B cell (primary cell): ENCODE measurements at regions not wholly inside any gene's neighbourhood (a gene's known extent, or its start where the extent isn't known, plus 50 kb on each side); places are given as distances from the start of the nearest gene placed in this dataset.

Experiments
- ATAC-seq: fragments of 200-7000 bp; cut with Tn5 transposase; one replicate; pipeline ENCODE4 v1.10.0; 2021; ENCODE audit warnings: low read depth, mild to moderate bottlenecking, moderate number of reproducible peaks, moderate library complexity
- CTCF ChIA-PET: fragments of 350-600 bp; sonication (Branson Sonifier 250); formaldehyde crosslinking; loops from one replicate; lab custom pipeline; 2021; ENCODE audit warnings: antibody characterized with exemption, inconsistent platforms; lab: Charles Lee
- POLR2A ChIA-PET: fragments of 350-600 bp; sonication (Branson Sonifier 250); formaldehyde crosslinking; loops from one replicate; lab custom pipeline; 2021; ENCODE audit warnings: antibody characterized with exemption; lab: Charles Lee
- DNase-seq: peaks from one replicate; pipeline ENCODE4 v3.0.0; 2013
- H2AFZ ChIP-seq: 2 replicates; pipeline ENCODE4 v1.6.1; 2012; ENCODE audit warnings: mild to moderate bottlenecking, low read depth, low read length; ENCODE audit not compliant: insufficient read depth, poor library complexity, severe bottlenecking
- H3K27ac ChIP-seq, 2 donors: 1 replicate in 1 of 2; 2 replicates in 1 of 2; pipeline ENCODE4 v1.5.1; 2012 to 2013; ENCODE audit warnings: low read length in 2 of 2, mild to moderate bottlenecking in 2 of 2, moderate library complexity in 1 of 2
- H3K27me3 ChIP-seq, 4 experiments: fragments of 200-600 bp in 1 of 4; sonication (generic) in 1 of 4; replicated peaks in 1 of 4; 1 replicate in 2 of 4; 2 replicates in 2 of 4; pipeline versions ENCODE4 v1.6.1 to v1.7.0; 2013 to 2016; ENCODE audit warnings: low read length in 3 of 4, mild to moderate bottlenecking in 2 of 4, mixed read lengths in 1 of 4, moderate library complexity in 1 of 4; ENCODE audit not compliant: insufficient read depth in 4 of 4, control insufficient read depth in 3 of 4; ENCODE audit errors: control extremely low read depth in 1 of 4
- H3K36me3 ChIP-seq, 2 experiments: replicated peaks in 1 of 2; 1 replicate in 1 of 2; 2 replicates in 1 of 2; pipeline versions ENCODE4 v1.6.1 to v1.7.1; 2013; ENCODE audit warnings: low read length in 1 of 2; ENCODE audit not compliant: insufficient read depth in 2 of 2, control insufficient read depth in 1 of 2; ENCODE audit errors: control extremely low read depth in 1 of 2, extremely low read depth in 1 of 2
- H3K4me1 ChIP-seq, 2 donors: fragments of 200-600 bp in 1 of 2; sonication (generic) in 1 of 2; 1 replicate in 1 of 2; 2 replicates in 1 of 2; pipeline versions ENCODE4 v1.5.1 to v1.6.1; 2013 to 2017; ENCODE audit warnings: low read length in 2 of 2; ENCODE audit not compliant: control insufficient read depth in 2 of 2, insufficient read depth in 2 of 2
- H3K4me2 ChIP-seq: replicated peaks from 2 replicates; pipeline ENCODE3; 2012; ENCODE audit warnings: mild to moderate bottlenecking, low read depth, low read length; ENCODE audit not compliant: poor library complexity, severe bottlenecking
- H3K4me3 ChIP-seq, 5 experiments: fragments of 200-600 bp in 1 of 5; sonication (generic) in 1 of 5; 1 replicate in 3 of 5; 2 replicates in 2 of 5; pipeline versions ENCODE4 v1.5.1 to v1.7.0; 2011 to 2016; ENCODE audit warnings: low read length in 4 of 5, mild to moderate bottlenecking in 4 of 5, low read depth in 2 of 5, control low read depth in 1 of 5, moderate library complexity in 1 of 5; ENCODE audit not compliant: insufficient read depth in 1 of 5; ENCODE audit errors: control extremely low read depth in 1 of 5, extremely low read depth in 1 of 5
- H3K79me2 ChIP-seq: fragments of 200-600 bp; sonication (generic); one replicate; pipeline ENCODE4 v1.6.0; 2016; ENCODE audit warnings: low read length; ENCODE audit not compliant: control insufficient read depth, insufficient read depth
- H3K9ac ChIP-seq: fragments of 200-600 bp; sonication (generic); 2 replicates; pipeline ENCODE4 v1.6.1; 2017; ENCODE audit warnings: mild to moderate bottlenecking, low read length, moderate library complexity
- H3K9me3 ChIP-seq, 3 donors: one replicate each; pipeline versions ENCODE4 v1.6.1 to v1.7.1; 2013; ENCODE audit warnings: low read length in 2 of 3; ENCODE audit not compliant: control insufficient read depth in 2 of 3, insufficient read depth in 1 of 3; ENCODE audit errors: control extremely low read depth in 1 of 3
- H4K20me1 ChIP-seq: 2 replicates; pipeline ENCODE4 v1.6.0; 2012; ENCODE audit warnings: mild to moderate bottlenecking, low read length; ENCODE audit not compliant: insufficient read depth, control insufficient read depth, poor library complexity, severe bottlenecking
- H3K27ac Mint-ChIP-seq: one replicate; pipeline ENCODE4 v1.8.0; 2021; ENCODE audit warnings: mixed read lengths
- H3K27me3 Mint-ChIP-seq: one replicate; pipeline ENCODE4 v1.8.0; 2021; ENCODE audit warnings: mixed read lengths
- H3K4me1 Mint-ChIP-seq: one replicate; pipeline ENCODE4 v1.8.0; 2021; ENCODE audit warnings: mixed read lengths
- H3K4me3 Mint-ChIP-seq: one replicate; pipeline ENCODE4 v1.8.0; 2021; ENCODE audit warnings: mixed read lengths
- H3K9me3 Mint-ChIP-seq: one replicate; pipeline ENCODE4 v1.8.0; 2022; ENCODE audit warnings: mixed read lengths; ENCODE audit not compliant: insufficient read depth
- CTCF ChIP-seq: fragments of 200-600 bp; IDR thresholded peaks from one replicate; pipeline ENCODE4 v1.8.0; 2022; ENCODE audit warnings: antibody characterized with exemption, mild to moderate bottlenecking
- EZH2 ChIP-seq: IDR thresholded peaks from 2 replicates; pipeline ENCODE4 v1.6.1; 2012; ENCODE audit warnings: borderline replicate concordance, low read depth, mild to moderate bottlenecking, moderate library complexity, low read length; ENCODE audit not compliant: insufficient read depth, poor library complexity, severe bottlenecking
- WGBS: methylation state at CpG from one replicate; pipeline ENCODE4 v1.1.5; 2013; ENCODE audit warnings: missing lambda C conversion rate; ENCODE audit not compliant: insufficient coverage; 5-methylcytosine and 5-hydroxymethylcytosine counted together
- intact Hi-C: fragments of 100-400 bp; cut with micrococcal nuclease; formaldehyde crosslinking; loops from one replicate; pipeline ENCODE4 v1.10.0; 2022

GRCh38 chr4:27119239-27119638, 258.6 kb downstream of the STIM2 start:
- H3K4me3 ChIP-seq: no peak overlapping the region
- peaks cover 0 to 3% (median 0%) of the 10 kb centered on the region in 4 experiments for H3K27me3 ChIP-seq
- Mint-ChIP-seq H3K9me3 (no peaks in the 10 kb centered on the region), H3K27me3 (peaks cover under 1% of the 10 kb centered on the region), H3K27ac (no peak overlapping the region), H3K4me3 (no peak overlapping the region), H3K4me1 (no peaks in the 10 kb centered on the region)
- DNase-seq (no peak), ATAC-seq (no peak)
- ChIA-PET POLR2A (no interaction called here), CTCF (no interaction called here)
- no peaks in the 10 kb centered on the region for H3K4me1 ChIP-seq
- TF ChIP-seq CTCF: no peak
- no peak for TF ChIP-seq EZH2
- no peaks in the 10 kb centered on the region for H3K79me2 ChIP-seq
- no peaks in the 10 kb centered on the region for H3K36me3 ChIP-seq
- no peak overlapping the region for H3K27ac ChIP-seq
- H2AFZ ChIP-seq: no peak overlapping the region
- peaks cover 0 to 3% (median 0%) of the 10 kb centered on the region in 3 donors for H3K9me3 ChIP-seq
- no peak overlapping the region for H3K4me2 ChIP-seq
- H4K20me1 ChIP-seq: no peaks in the 10 kb centered on the region
- intact Hi-C loops: no loop called here
- no peak overlapping the region for H3K9ac ChIP-seq
- WGBS: 100% methylated on average over 1 of the region's 5 CpGs

GRCh38 chr4:27121830-27122229, 261.2 kb downstream of the STIM2 start:
- no peak for TF ChIP-seq EZH2
- no peak for TF ChIP-seq CTCF
- ChIA-PET CTCF (no interaction called here), POLR2A (no interaction called here)
- Mint-ChIP-seq H3K9me3 (no peaks in the 10 kb centered on the region), H3K4me3 (no peak overlapping the region), H3K27ac (no peak overlapping the region), H3K4me1 (no peaks in the 10 kb centered on the region), H3K27me3 (peaks cover 9% of the 10 kb centered on the region)
- Histone ChIP-seq H2AFZ (no peak overlapping the region), H3K9ac (no peak overlapping the region), H3K4me1 (no peaks in the 10 kb centered on the region), H3K9me3 (peaks cover 0 to 3% (median 0%) of the 10 kb centered on the region in 3 donors), H3K36me3 (no peaks in the 10 kb centered on the region), H3K79me2 (no peaks in the 10 kb centered on the region), H3K27ac (no peak overlapping the region), H3K27me3 (peaks cover 0 to 3% (median 0%) of the 10 kb centered on the region in 4 experiments), H3K4me2 (no peak overlapping the region), H4K20me1 (no peaks in the 10 kb centered on the region), H3K4me3 (no peak overlapping the region)
- intact Hi-C loops: no loop called here
- DNase-seq: no peak
- 97% methylated on average over 5 of the region's 5 CpGs for WGBS
- no peak for ATAC-seq
